Stomach (tissue), 4 donors: ENCODE measurements at regions not wholly inside any gene's neighbourhood (a gene's known extent, or its start where the extent isn't known, plus 50 kb on each side); places are given as distances from the start of the nearest gene placed in this dataset.

Experiments
- EP300 ChIP-seq: sonication (generic); formaldehyde crosslinking; IDR thresholded peaks from one replicate; pipeline ENCODE4 v1.6.1; 2017; ENCODE audit warnings: antibody characterized with exemption
- POLR2A ChIP-seq, 4 donors: fragments of 450-650 bp; IDR thresholded peaks; one replicate each; pipeline ENCODE4 v1.6.1; 2016; ENCODE audit warnings: antibody characterized with exemption in 4 of 4, control low read depth in 2 of 4, mild to moderate bottlenecking in 1 of 4, moderate library complexity in 1 of 4
- POLR2AphosphoS5 ChIP-seq, 3 donors: sonication (generic); formaldehyde crosslinking; IDR thresholded peaks; one replicate each; pipeline ENCODE4 v1.6.1; 2016; ENCODE audit warnings: antibody characterized with exemption in 3 of 3
- TF ChIP-seq, protein P1 (sequence below), 7 experiments: fragments of 450-650 bp in 4 of 7; fragments of 200-600 bp in 3 of 7; sonication (generic) in 3 of 7; IDR thresholded peaks; one replicate each; pipeline ENCODE4 v1.5.1; 2016 to 2019; ENCODE audit warnings: antibody characterized with exemption in 7 of 7, control low read depth in 2 of 7, mild to moderate bottlenecking in 1 of 7

DNA sequence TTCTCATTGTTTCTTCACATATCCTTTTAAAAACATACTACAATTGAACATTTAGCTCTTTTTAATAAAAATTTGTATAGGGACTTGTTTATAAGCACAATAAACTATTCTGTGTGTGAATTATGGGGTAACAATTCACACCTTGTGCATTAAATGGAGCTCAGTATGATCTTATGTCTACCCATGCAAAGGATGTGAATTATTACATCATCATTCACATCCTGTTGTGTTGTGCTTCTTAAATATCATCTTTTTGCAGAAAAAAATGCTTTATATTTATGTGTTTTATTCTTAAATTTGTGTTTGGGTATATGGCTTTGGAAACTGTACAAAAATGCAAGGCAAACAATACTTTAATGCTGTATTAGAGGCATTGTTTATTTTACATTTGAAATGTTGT, 96.7 kb upstream of the PABPC4L start:
- TF ChIP-seq EP300 (no peak), POLR2AphosphoS5 (IDR thresholded peaks at IDR 0.05) (no peak), POLR2A (IDR thresholded peaks at IDR 0.05) (no peak)
- TF ChIP-seq, protein P1, sequence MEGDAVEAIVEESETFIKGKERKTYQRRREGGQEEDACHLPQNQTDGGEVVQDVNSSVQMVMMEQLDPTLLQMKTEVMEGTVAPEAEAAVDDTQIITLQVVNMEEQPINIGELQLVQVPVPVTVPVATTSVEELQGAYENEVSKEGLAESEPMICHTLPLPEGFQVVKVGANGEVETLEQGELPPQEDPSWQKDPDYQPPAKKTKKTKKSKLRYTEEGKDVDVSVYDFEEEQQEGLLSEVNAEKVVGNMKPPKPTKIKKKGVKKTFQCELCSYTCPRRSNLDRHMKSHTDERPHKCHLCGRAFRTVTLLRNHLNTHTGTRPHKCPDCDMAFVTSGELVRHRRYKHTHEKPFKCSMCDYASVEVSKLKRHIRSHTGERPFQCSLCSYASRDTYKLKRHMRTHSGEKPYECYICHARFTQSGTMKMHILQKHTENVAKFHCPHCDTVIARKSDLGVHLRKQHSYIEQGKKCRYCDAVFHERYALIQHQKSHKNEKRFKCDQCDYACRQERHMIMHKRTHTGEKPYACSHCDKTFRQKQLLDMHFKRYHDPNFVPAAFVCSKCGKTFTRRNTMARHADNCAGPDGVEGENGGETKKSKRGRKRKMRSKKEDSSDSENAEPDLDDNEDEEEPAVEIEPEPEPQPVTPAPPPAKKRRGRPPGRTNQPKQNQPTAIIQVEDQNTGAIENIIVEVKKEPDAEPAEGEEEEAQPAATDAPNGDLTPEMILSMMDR (IDR thresholded peaks at IDR 0.05), result no peak
